Hepatocyte (in vitro differentiated cells): ENCODE measurements at regions not wholly inside any gene's neighbourhood (a gene's known extent, or its start where the extent isn't known, plus 50 kb on each side); places are given as distances from the start of the nearest gene placed in this dataset.

Experiments used
- DNase-seq: peaks from one replicate; pipeline ENCODE4 v3.0.0-alpha.2; 2016; ENCODE audit warnings: low spot score
- H2AFZ ChIP-seq: fragments of 200-600 bp; sonication (generic); 2 replicates; pipeline ENCODE4 v1.6.0; 2016; ENCODE audit warnings: antibody characterized with exemption, mild to moderate bottlenecking
- H3K27ac ChIP-seq: fragments of 200-600 bp; sonication (generic); 2 replicates; pipeline ENCODE4 v1.5.1; 2016; ENCODE audit warnings: mild to moderate bottlenecking
- H3K27me3 ChIP-seq: fragments of 200-600 bp; sonication (generic); 2 replicates; pipeline ENCODE4 v1.6.1; 2016
- H3K36me3 ChIP-seq: fragments of 200-600 bp; sonication (generic); replicated peaks from 2 replicates; pipeline ENCODE4 v1.5.1; 2016; ENCODE audit warnings: low read depth; ENCODE audit not compliant: insufficient read depth
- H3K4me1 ChIP-seq: fragments of 200-600 bp; sonication (generic); 2 replicates; pipeline ENCODE4 v1.5.1; 2016; ENCODE audit warnings: mild to moderate bottlenecking, moderate library complexity; ENCODE audit not compliant: insufficient read depth
- H3K4me2 ChIP-seq: fragments of 200-600 bp; sonication (generic); 2 replicates; pipeline ENCODE4 v1.6.0; 2016
- H3K4me3 ChIP-seq: fragments of 200-600 bp; sonication (generic); 2 replicates; pipeline ENCODE4 v1.5.1; 2016; ENCODE audit warnings: mild to moderate bottlenecking
- H3K79me2 ChIP-seq: fragments of 200-600 bp; sonication (generic); 2 replicates; pipeline ENCODE4 v1.6.0; 2017; ENCODE audit warnings: mild to moderate bottlenecking
- H3K9me2 ChIP-seq: fragments of 200-600 bp; sonication (generic); replicated peaks from 2 replicates; pipeline ENCODE4 v1.6.0; 2017; ENCODE audit warnings: mild to moderate bottlenecking; ENCODE audit not compliant: insufficient read depth
- H3K9me3 ChIP-seq: fragments of 200-600 bp; sonication (generic); 2 replicates; pipeline ENCODE4 v1.5.1; 2016; ENCODE audit warnings: low read depth, mild to moderate bottlenecking
- H4K20me1 ChIP-seq: fragments of 200-600 bp; sonication (generic); 2 replicates; pipeline ENCODE4 v1.6.0; 2016; ENCODE audit warnings: mild to moderate bottlenecking; ENCODE audit not compliant: insufficient read depth, poor library complexity, severe bottlenecking
- CTCF ChIP-seq: fragments of 200-600 bp; sonication (generic); IDR thresholded peaks from 2 replicates; pipeline ENCODE4 v1.5.1; 2016; ENCODE audit warnings: antibody characterized with exemption, mild to moderate bottlenecking; ENCODE audit not compliant: poor library complexity
- EZH2 ChIP-seq: fragments of 200-600 bp; sonication (generic); IDR thresholded peaks from 2 replicates; pipeline ENCODE4 v1.6.1; 2016; ENCODE audit warnings: antibody characterized with exemption, mild to moderate bottlenecking, borderline replicate concordance
- EZH2phosphoT487 ChIP-seq: fragments of 200-600 bp; sonication (generic); IDR thresholded peaks from one replicate; pipeline ENCODE4 v1.6.1; 2018; ENCODE audit warnings: antibody characterized with exemption, mild to moderate bottlenecking, low read depth, moderate library complexity; ENCODE audit not compliant: unreplicated experiment, severe bottlenecking
- WGBS: methylation state at CpG from one replicate; pipeline ENCODE4 v1.1.6; 2016; ENCODE audit warnings: low lambda C conversion rate; ENCODE audit errors: missing lambda C conversion rate; 5-methylcytosine and 5-hydroxymethylcytosine counted together

- peak overlapping the region; percentile 31 for H3K27ac ChIP-seq
- peak; percentile 68 for DNase-seq
- H3K36me3 ChIP-seq, result no peaks in the 10 kb centered on the region
- H4K20me1 ChIP-seq, result no peaks in the 10 kb centered on the region
- H3K4me1 ChIP-seq, result no peaks in the 10 kb centered on the region
- H2AFZ ChIP-seq, result no peak overlapping the region
- H3K9me3 ChIP-seq, result no peaks in the 10 kb centered on the region
- no peaks in the 10 kb centered on the region for H3K9me2 ChIP-seq
- 66% methylated on average over 24 of the region's 24 CpGs for WGBS
- TF ChIP-seq EZH2phosphoT487 (no peak), CTCF (no peak), EZH2 (no peak)
- H3K4me3 ChIP-seq, result no peak overlapping the region
- H3K27me3 ChIP-seq, result no peaks in the 10 kb centered on the region
- no peaks in the 10 kb centered on the region for H3K79me2 ChIP-seq
- H3K4me2 ChIP-seq, result no peak overlapping the region
These were observed 85.5 kb upstream of the WNT11 start for GRCh38 chr11:76291576-76292526.

GRCh38 chr11:76288166-76288980, 82.1 kb upstream of the WNT11 start:
- Histone ChIP-seq H3K9me2 (no peaks in the 10 kb centered on the region), H3K9me3 (no peaks in the 10 kb centered on the region), H3K4me2 (no peak overlapping the region), H3K27ac (no peak overlapping the region), H4K20me1 (no peaks in the 10 kb centered on the region), H3K36me3 (no peaks in the 10 kb centered on the region), H2AFZ (no peak overlapping the region), H3K4me1 (no peaks in the 10 kb centered on the region), H3K79me2 (no peaks in the 10 kb centered on the region), H3K27me3 (no peaks in the 10 kb centered on the region), H3K4me3 (no peak overlapping the region)
- 77% methylated on average over 21 of the region's 21 CpGs for WGBS
- DNase-seq, result no peak
- TF ChIP-seq CTCF (no peak), EZH2 (no peak), EZH2phosphoT487 (no peak)

- Histone ChIP-seq H3K27me3 (no peaks in the 10 kb centered on the region), H3K27ac (no peak overlapping the region), H2AFZ (no peak overlapping the region), H3K4me1 (no peaks in the 10 kb centered on the region), H4K20me1 (no peaks in the 10 kb centered on the region), H3K9me3 (no peaks in the 10 kb centered on the region), H3K79me2 (no peaks in the 10 kb centered on the region), H3K4me3 (no peak overlapping the region), H3K36me3 (no peaks in the 10 kb centered on the region), H3K4me2 (no peak overlapping the region), H3K9me2 (no peaks in the 10 kb centered on the region)
- no peak for DNase-seq
- TF ChIP-seq CTCF (no peak), EZH2 (no peak), EZH2phosphoT487 (no peak)
- WGBS, result 90% methylated on average over 10 of the region's 10 CpGs
These were observed 80.9 kb upstream of the WNT11 start for GRCh38 chr11:76287227-76287626.
